Naive B cell (primary cell): ENCODE measurements at regions not wholly inside any gene's neighbourhood (a gene's known extent, or its start where the extent isn't known, plus 50 kb on each side); places are given as distances from the start of the nearest gene placed in this dataset.
"Not testable (repeated sequence)": the region's sequence is repeated elsewhere in the genome, so short reads cannot be mapped to it uniquely, and the experiment has no call there.

Source experiments
- ATAC-seq, 2 donors: fragments of 150-1000 bp; cut with Tn5 transposase; 2 replicates each; pipeline ENCODE4 v1.10.0; 2021; ENCODE audit warnings: low read depth in 2 of 2, mild to moderate bottlenecking in 2 of 2, moderate library complexity in 2 of 2
- DNase-seq: peaks from one replicate; pipeline ENCODE4 v3.0.0; 2022
- H3K27ac Mint-ChIP-seq, 6 donors: one replicate each; pipeline ENCODE4 v1.8.0; 2020 to 2022; ENCODE audit warnings: mild to moderate bottlenecking in 6 of 6, mixed read lengths in 6 of 6, moderate library complexity in 5 of 6, inconsistent platforms in 2 of 6
- H3K27me3 Mint-ChIP-seq, 3 donors: one replicate each; pipeline ENCODE4 v1.8.0; 2021 to 2022; ENCODE audit warnings: mixed read lengths in 3 of 3, mild to moderate bottlenecking in 1 of 3
- H3K36me3 Mint-ChIP-seq, 2 donors: one replicate each; pipeline ENCODE4 v1.8.0; 2020 to 2022; ENCODE audit warnings: mixed read lengths in 2 of 2, inconsistent platforms in 1 of 2, mild to moderate bottlenecking in 1 of 2
- H3K4me1 Mint-ChIP-seq, 3 donors: one replicate each; pipeline ENCODE4 v1.8.0; 2020 to 2022; ENCODE audit warnings: mixed read lengths in 3 of 3, inconsistent platforms in 1 of 3, mild to moderate bottlenecking in 1 of 3, moderate library complexity in 1 of 3
- H3K4me3 Mint-ChIP-seq, 8 donors: one replicate each; pipeline ENCODE4 v1.8.0; 2020 to 2022; ENCODE audit warnings: mild to moderate bottlenecking in 8 of 8, mixed read lengths in 8 of 8, moderate library complexity in 8 of 8, inconsistent platforms in 2 of 8
- H3K9me3 Mint-ChIP-seq, 7 donors: one replicate each; pipeline ENCODE4 v1.8.0; 2020 to 2022; ENCODE audit warnings: mixed read lengths in 7 of 7, mild to moderate bottlenecking in 5 of 7, inconsistent platforms in 2 of 7, moderate library complexity in 1 of 7

DNA sequence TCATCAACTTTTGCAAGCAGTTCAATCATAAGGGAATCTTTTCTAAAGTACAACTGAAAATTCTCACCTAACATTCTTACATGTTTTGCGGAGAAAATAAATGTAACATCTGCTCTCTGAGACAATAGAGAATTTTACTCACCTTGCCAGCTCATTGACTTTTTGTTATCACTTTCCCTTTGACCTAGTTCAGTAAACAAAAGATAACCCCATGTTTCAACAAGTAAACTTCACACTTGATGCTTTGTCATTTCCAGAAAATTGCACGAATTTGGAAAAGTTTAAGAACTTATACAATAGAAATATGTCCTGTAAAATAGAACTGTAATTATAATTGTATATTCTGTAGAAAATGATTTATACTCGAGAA lies 1110.0 kb upstream of the ACVR2A start:
- Mint-ChIP-seq H3K4me1 (no peaks in the 10 kb centered on the region), H3K9me3 (no peaks in the 10 kb centered on the region), H3K36me3 (no peaks in the 10 kb centered on the region), H3K4me3 (no peak overlapping the region), H3K27me3 (no peaks in the 10 kb centered on the region), H3K27ac (no peak overlapping the region)
- DNase-seq (no peak), ATAC-seq (no peak)

- ATAC-seq, result no peak
- Mint-ChIP-seq H3K4me3 (no peak overlapping the region), H3K4me1 (no peaks in the 10 kb centered on the region), H3K27me3 (no peaks in the 10 kb centered on the region), H3K9me3 (no peaks in the 10 kb centered on the region), H3K27ac (no peak overlapping the region), H3K36me3 (no peaks in the 10 kb centered on the region)
- DNase-seq, result no peak
These were observed 1110.6 kb upstream of the ACVR2A start for GRCh38 chr2:146734042-146734820.

- Mint-ChIP-seq H3K4me1 (no peaks in the 10 kb centered on the region), H3K27me3 (no peaks in the 10 kb centered on the region), H3K27ac (no peak overlapping the region), H3K9me3 (no peaks in the 10 kb centered on the region), H3K36me3 (no peaks in the 10 kb centered on the region), H3K4me3 (no peak overlapping the region)
- ATAC-seq, result no peak
- DNase-seq, result no peak
These were observed 1113.9 kb upstream of the ACVR2A start for GRCh38 chr2:146730882-146731281.

- no peaks in the 10 kb centered on the region for H3K36me3 Mint-ChIP-seq
- ATAC-seq, result no peak
- H3K9me3 Mint-ChIP-seq, result peaks cover 0 to 13% (median 8%) of the 10 kb centered on the region in 7 donors
- no peaks in the 10 kb centered on the region for H3K4me1 Mint-ChIP-seq
- no peaks in the 10 kb centered on the region for H3K27me3 Mint-ChIP-seq
- H3K27ac Mint-ChIP-seq, result no peak overlapping the region
- H3K4me3 Mint-ChIP-seq, result no peak overlapping the region
- no peak for DNase-seq
These were observed 1123.3 kb upstream of the ACVR2A start for GRCh38 chr2:146721486-146721885.

DNA sequence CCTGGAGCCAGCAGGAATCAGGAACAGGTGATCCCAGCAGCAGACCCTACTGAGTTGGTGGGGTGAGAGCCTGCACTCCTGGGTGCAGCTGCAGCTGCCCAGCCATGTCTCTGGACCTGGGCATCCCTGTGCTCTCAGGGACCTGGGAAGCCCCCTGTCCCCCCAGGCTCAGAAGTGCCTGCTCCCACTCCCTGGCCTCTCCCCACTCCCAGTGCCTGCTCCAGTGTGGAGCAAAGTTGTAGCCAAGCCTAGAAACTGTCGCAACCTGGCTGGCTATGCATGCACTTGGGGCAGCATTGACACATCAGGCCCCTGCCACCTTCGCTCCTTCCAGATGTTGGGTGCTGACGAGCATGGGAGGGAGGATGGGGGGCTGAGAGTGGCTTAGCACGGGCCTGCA lies 1124.7 kb upstream of the ACVR2A start:
- no peak for ATAC-seq
- Mint-ChIP-seq H3K9me3 (peaks cover 0 to 13% (median 8%) of the 10 kb centered on the region in 7 donors), H3K27me3 (no peaks in the 10 kb centered on the region), H3K27ac (no peak overlapping the region), H3K4me3 (no peak overlapping the region), H3K4me1 (no peaks in the 10 kb centered on the region), H3K36me3 (no peaks in the 10 kb centered on the region)
- DNase-seq, result no peak

DNA sequence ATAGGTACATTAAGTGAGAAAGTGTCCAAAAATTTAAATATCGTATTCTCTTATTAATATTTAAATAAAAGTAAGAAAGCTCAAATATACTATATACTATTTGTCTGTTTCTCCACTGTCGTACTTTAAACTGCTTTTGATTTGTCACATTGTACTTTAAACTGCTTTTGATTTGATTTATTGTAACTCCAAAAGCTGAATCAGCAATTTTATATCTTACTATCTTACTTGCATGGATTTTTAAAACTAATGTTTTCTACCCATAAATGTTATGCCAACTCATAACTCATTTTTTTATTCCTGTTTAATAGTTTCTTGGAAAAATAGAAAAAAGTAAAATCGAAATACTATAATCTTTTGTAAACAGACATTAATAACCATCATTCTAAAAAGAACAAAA lies 1128.2 kb upstream of the ACVR2A start:
- DNase-seq (no peak), ATAC-seq (no peak)
- Mint-ChIP-seq H3K4me3 (no peak overlapping the region), H3K36me3 (no peaks in the 10 kb centered on the region), H3K9me3 (peaks cover 0 to 19% (median 8%) of the 10 kb centered on the region in 7 donors), H3K4me1 (no peaks in the 10 kb centered on the region), H3K27ac (no peak overlapping the region), H3K27me3 (no peaks in the 10 kb centered on the region)

DNA sequence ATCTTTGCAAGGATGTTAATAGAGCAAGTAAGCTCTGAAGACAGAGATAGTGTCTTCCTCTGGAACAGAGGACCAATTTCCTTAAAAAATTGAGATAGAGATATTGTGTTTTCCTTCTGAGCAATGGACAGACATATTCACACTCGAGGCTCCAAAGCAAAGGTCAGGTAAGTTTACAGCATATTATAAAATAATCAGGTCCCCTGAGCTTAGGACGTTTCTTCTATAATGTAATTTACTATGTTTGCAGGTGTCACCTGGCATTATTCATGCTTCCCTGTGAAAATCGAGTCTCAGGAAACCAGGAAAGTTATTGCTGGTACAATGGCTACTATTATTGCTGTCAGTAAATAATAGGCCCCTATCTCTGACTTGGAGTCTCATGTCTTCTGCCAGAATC lies 1135.8 kb upstream of the ACVR2A start:
- Mint-ChIP-seq H3K36me3 (no peaks in the 10 kb centered on the region), H3K4me1 (no peaks in the 10 kb centered on the region), H3K27me3 (no peaks in the 10 kb centered on the region), H3K9me3 (peaks cover 2 to 13% (median 7%) of the 10 kb centered on the region in 7 donors), H3K27ac (no peak overlapping the region), H3K4me3 (no peak overlapping the region)
- no peak for DNase-seq
- no peak for ATAC-seq

- no peak for DNase-seq
These were observed 1143.6 kb upstream of the ACVR2A start for GRCh38 chr2:146701183-146701582.

DNA sequence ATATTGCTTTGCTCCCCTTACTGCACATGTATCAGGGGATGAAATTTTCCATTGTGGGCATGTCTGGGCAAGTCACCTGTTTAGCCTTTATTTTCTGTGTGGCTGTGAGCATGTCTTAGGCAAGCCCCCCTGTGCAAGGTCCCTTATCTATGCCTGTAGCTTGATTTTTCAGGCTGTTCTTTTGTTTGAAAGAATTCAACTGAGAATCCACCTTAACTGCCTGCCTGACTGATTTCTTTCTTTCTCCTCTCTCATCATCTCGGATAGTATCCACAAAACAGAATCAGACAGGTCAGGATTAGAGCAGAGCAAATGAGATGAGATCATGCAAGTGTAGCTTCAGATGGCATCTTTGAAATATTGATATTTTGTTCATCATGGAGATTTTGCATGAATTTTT lies 1147.5 kb upstream of the ACVR2A start:
- Mint-ChIP-seq H3K4me3 (no peak overlapping the region), H3K4me1 (no peaks in the 10 kb centered on the region), H3K27me3 (no peaks in the 10 kb centered on the region), H3K36me3 (no peaks in the 10 kb centered on the region), H3K9me3 (peaks cover 3 to 21% (median 7%) of the 10 kb centered on the region in 7 donors), H3K27ac (no peak overlapping the region)
- ATAC-seq (no peak), DNase-seq (no peak)

More at GRCh38 chr2:146701183-146701582, 1143.6 kb upstream of the ACVR2A start:
- Mint-ChIP-seq H3K4me3 (no peak overlapping the region), H3K9me3 (peaks cover 9 to 39% (median 16%) of the 10 kb centered on the region in 7 donors), H3K27ac (no peak overlapping the region), H3K27me3 (no peaks in the 10 kb centered on the region), H3K36me3 (no peaks in the 10 kb centered on the region), H3K4me1 (no peaks in the 10 kb centered on the region)
- ATAC-seq, result no peak

- not testable (repeated sequence) for H3K4me3 Mint-ChIP-seq, H3K27ac Mint-ChIP-seq, H3K4me1 Mint-ChIP-seq, H3K27me3 Mint-ChIP-seq, ATAC-seq, H3K36me3 Mint-ChIP-seq, DNase-seq
- H3K9me3 Mint-ChIP-seq, result peaks cover 2 to 16% (median 7%) of the 10 kb centered on the region in 7 donors
These were observed 1148.0 kb upstream of the ACVR2A start for GRCh38 chr2:146696787-146697186.

DNA sequence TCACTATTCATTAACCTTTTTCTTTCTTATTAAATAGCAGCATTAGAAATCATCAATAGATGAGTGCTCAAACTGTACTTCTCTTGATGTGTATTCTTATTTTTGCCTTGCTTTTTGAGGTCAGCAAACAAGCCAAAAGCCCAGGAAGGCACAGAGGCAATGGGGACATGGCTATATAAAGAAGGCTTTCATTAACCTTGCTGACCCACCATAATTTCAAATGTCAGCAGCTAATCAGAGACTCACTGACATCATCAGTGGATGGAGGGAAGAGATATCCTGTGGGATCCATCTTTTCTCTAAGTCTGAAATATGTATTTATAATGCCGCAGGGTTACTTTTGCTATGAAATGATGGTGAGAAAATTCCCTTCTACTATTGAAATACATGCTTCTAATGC lies 1162.8 kb upstream of the ACVR2A start:
- H3K4me1 Mint-ChIP-seq, result no peaks in the 10 kb centered on the region
- H3K9me3 Mint-ChIP-seq, result peaks cover 0 to 4% (median 0%) of the 10 kb centered on the region in 7 donors
- no peak for DNase-seq
- no peak for ATAC-seq
- no peak overlapping the region for H3K4me3 Mint-ChIP-seq
- H3K27me3 Mint-ChIP-seq, result no peaks in the 10 kb centered on the region
- H3K27ac Mint-ChIP-seq, result no peak overlapping the region
- no peaks in the 10 kb centered on the region for H3K36me3 Mint-ChIP-seq

DNA sequence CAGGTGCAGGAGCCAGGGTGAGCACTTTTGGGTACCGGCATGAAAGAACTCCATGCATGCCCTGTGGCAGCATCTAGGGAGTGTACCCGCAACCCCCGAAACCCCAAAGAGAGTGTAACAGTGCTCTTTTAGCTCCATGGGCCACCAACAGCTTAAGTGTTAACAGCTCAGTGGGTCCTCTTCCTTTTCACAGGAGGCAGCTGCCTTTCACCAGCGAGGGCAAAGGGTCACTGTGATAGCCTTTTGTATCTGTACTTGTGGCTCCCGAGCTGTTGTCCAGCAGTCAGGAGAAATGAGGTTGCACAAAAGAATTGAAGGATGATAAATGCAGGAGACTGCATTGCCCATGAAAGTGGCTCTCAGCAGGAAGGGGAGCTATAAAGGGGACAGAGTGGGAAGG lies 1166.3 kb upstream of the ACVR2A start:
- no peaks in the 10 kb centered on the region for H3K36me3 Mint-ChIP-seq
- no peaks in the 10 kb centered on the region for H3K27me3 Mint-ChIP-seq
- no peak for DNase-seq
- H3K4me1 Mint-ChIP-seq, result no peaks in the 10 kb centered on the region
- peaks cover 0 to 4% (median 0%) of the 10 kb centered on the region in 7 donors for H3K9me3 Mint-ChIP-seq
- no peak overlapping the region for H3K4me3 Mint-ChIP-seq
- no peak for ATAC-seq
- no peak overlapping the region for H3K27ac Mint-ChIP-seq

- Mint-ChIP-seq H3K9me3 (peaks cover 0 to 2% (median 0%) of the 10 kb centered on the region in 7 donors), H3K36me3 (no peaks in the 10 kb centered on the region), H3K4me1 (no peaks in the 10 kb centered on the region), H3K4me3 (no peak overlapping the region), H3K27ac (no peak overlapping the region), H3K27me3 (no peaks in the 10 kb centered on the region)
- ATAC-seq (no peak), DNase-seq (no peak)
These were observed 1167.5 kb upstream of the ACVR2A start for GRCh38 chr2:146677280-146677679.

DNA sequence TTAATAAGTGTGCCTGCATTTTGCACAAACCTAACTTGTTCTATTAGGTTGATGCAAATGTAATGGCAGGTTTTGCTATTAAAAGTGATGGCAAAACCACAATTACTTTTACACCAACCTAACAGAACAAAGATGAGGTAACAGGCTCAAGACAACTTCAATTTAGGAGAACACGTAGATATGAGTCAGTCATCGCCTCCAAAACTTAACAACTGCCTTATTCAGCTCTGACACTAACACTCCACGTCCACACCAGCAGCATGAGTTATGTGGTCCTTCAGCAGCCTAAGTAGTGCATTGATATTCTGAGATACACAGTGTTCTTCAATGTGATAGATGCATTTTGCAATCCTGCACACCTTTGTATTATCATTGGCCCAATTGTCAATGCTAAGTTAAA lies 1175.1 kb upstream of the ACVR2A start:
- Mint-ChIP-seq H3K36me3 (no peaks in the 10 kb centered on the region), H3K4me1 (no peaks in the 10 kb centered on the region), H3K27me3 (no peaks in the 10 kb centered on the region), H3K4me3 (no peak overlapping the region), H3K27ac (no peak overlapping the region), H3K9me3 (peaks cover 0 to 2% (median 0%) of the 10 kb centered on the region in 7 donors)
- DNase-seq, result no peak
- ATAC-seq, result no peak

GRCh38 chr2:146666340-146666739 lies 1178.5 kb upstream of the ACVR2A start:
- Mint-ChIP-seq H3K27ac (no peak overlapping the region), H3K36me3 (no peaks in the 10 kb centered on the region)

More at GRCh38 chr2:146666340-146666739, 1178.5 kb upstream of the ACVR2A start:
- no peak overlapping the region for H3K4me3 Mint-ChIP-seq
- H3K9me3 Mint-ChIP-seq, result peaks cover 0 to 2% (median 0%) of the 10 kb centered on the region in 7 donors
- ATAC-seq, result no peak
- no peaks in the 10 kb centered on the region for H3K27me3 Mint-ChIP-seq
- no peaks in the 10 kb centered on the region for H3K4me1 Mint-ChIP-seq
- DNase-seq, result no peak
